Cardiac fibroblast (primary cell): ENCODE measurements at regions not wholly inside any gene's neighbourhood (a gene's known extent, or its start where the extent isn't known, plus 50 kb on each side); places are given as distances from the start of the nearest gene placed in this dataset.

Experiments used
- DNase-seq, 2 donors: peaks; one replicate each; pipeline versions ENCODE4 v3.0.0 to v3.0.0-alpha.2; 2010; ENCODE audit warnings: low read depth in 2 of 2
- H3K4me3 ChIP-seq, 2 donors: replicated peaks in 1 of 2; 1 replicate in 1 of 2; 2 replicates in 1 of 2; pipeline ENCODE4 v1.5.1; 2011; ENCODE audit warnings: low read depth in 2 of 2, low read length in 2 of 2, mild to moderate bottlenecking in 2 of 2, moderate library complexity in 1 of 2
- TF ChIP-seq, protein P1 (sequence below): IDR thresholded peaks from one replicate; pipeline ENCODE4 v1.5.1; 2011; ENCODE audit warnings: low read depth, mild to moderate bottlenecking, low read length, inconsistent platforms

DNA sequence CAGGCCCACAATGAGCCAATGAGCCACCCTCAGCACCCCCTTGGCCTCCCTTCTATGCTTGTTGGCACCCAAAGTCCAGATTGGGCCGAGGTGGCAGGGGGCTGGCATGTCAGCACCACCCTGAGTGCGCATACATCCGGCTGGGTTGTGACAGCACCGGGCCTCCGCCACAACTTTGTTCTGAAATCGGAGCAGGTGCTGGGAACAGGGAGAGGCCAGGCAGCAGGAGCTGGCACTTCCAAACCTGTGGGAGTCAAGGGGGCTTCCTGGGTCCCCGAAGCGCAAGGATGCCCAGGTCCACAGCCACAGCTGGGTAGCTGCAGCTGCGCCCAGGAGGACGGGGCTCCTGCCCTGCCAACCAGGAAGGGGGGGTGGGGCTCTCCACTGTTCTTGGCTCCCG lies 1911.9 kb upstream of the WWC1 start:
- no peak overlapping the region for H3K4me3 ChIP-seq
- no peak for DNase-seq

DNA sequence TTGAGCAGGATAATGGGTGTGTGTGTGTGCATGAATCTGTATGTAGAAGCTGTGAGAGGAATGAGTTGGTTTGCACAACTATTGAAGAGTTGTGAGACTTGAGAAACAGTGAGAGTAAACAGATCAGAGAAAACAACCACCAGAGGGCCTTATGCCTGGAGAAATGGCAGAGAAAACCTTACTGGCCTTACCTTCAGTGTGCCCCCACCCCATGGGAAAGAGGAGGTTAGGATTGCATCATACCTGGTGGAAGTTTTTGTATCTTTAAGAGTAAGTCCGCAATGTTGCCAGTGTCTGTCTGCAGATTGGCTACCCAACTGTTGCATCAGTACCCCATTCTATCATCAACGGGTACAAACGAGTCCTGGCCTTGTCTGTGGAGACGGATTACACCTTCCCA lies 1909.4 kb upstream of the WWC1 start:
- DNase-seq = no peak
- TF ChIP-seq, protein P1, sequence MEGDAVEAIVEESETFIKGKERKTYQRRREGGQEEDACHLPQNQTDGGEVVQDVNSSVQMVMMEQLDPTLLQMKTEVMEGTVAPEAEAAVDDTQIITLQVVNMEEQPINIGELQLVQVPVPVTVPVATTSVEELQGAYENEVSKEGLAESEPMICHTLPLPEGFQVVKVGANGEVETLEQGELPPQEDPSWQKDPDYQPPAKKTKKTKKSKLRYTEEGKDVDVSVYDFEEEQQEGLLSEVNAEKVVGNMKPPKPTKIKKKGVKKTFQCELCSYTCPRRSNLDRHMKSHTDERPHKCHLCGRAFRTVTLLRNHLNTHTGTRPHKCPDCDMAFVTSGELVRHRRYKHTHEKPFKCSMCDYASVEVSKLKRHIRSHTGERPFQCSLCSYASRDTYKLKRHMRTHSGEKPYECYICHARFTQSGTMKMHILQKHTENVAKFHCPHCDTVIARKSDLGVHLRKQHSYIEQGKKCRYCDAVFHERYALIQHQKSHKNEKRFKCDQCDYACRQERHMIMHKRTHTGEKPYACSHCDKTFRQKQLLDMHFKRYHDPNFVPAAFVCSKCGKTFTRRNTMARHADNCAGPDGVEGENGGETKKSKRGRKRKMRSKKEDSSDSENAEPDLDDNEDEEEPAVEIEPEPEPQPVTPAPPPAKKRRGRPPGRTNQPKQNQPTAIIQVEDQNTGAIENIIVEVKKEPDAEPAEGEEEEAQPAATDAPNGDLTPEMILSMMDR = no peak
- no peak overlapping the region for H3K4me3 ChIP-seq

More for the DNA sequence above, 1911.9 kb upstream of the WWC1 start:
- TF ChIP-seq, protein P1 = no peak

DNA sequence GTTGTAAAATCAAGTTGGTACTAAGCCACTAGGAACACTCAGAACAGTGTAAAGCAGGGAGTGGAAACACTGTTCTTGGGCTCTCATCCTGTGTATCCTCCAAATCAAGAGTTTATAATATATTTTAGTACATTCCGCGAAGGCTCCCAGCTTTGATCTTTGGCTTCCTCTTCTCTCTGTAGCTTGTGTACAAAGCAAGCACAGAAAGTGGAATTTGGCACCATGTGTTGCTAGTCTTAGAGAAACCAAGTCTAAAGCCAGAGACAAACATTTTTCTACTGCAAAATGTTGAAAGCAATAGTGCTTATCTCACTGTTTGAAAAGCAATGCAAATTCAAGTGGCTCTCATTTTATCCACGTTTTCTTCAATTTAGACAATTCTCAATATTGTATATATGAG lies 1893.3 kb upstream of the WWC1 start:
- no peak for DNase-seq
- no peak overlapping the region for H3K4me3 ChIP-seq
- TF ChIP-seq, protein P1 = no peak

DNA sequence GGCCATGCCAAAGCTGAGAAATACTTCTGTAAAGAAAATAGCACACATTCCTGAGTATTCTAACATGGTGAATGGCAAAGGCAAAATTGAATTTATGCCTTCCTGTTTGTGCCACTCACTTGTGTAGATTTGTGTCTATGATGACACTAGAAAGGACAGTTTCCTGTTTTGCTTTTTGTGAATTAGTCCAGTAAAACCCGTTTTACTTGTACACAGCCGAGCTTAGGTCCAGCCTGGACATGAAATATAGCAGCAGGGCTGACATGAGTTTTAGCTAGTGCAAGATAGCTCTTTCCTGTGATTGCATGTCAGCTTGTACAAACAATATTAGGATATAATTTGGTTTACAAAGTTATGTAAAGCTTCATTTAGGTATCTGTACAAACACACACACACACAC lies 1891.7 kb upstream of the WWC1 start:
- no peak overlapping the region for H3K4me3 ChIP-seq
- TF ChIP-seq, protein P1 = no peak
- DNase-seq = no peak

DNA sequence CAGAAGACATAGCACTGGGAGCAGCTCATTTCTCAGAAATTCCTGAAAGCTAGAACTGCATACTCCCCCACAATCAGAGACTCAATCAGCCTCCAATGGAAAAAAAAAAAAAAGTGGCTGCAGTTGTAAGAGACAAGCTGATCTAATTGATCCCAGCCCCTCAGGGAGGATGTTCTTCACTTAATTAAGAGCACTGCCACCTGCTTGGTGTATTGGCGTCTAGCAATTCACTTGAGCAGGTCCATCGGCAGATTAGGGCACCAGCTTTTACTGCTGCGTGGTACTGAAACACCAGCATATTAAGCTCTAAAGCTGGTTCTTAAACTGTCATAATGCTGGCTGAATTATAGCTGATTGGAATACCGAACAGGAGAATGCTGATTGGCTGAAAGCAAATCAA lies 1890.1 kb upstream of the WWC1 start:
- no peak for DNase-seq
- no peak overlapping the region for H3K4me3 ChIP-seq
- TF ChIP-seq, protein P1 = no peak

DNA sequence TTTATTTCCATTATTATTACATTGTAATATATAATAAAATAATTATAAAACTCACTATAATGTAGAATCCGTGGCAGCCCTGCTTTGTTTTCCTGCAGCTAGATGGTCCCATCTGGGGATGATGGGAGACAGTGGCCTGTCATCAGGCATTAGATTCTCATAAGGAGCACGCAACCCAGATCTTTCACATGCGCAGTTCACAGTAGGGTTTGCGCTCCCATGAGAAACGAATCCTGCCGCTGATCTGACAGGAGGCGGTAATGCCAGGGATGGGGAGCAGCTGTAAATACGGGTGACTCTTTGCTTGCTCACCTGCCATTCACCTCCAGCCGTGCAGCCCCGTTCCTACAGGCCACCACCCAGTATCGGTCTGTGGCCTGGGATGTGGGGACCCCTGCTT lies 1879.3 kb upstream of the WWC1 start:
- TF ChIP-seq, protein P1 = no peak
- DNase-seq = no peak
- no peak overlapping the region for H3K4me3 ChIP-seq

DNA sequence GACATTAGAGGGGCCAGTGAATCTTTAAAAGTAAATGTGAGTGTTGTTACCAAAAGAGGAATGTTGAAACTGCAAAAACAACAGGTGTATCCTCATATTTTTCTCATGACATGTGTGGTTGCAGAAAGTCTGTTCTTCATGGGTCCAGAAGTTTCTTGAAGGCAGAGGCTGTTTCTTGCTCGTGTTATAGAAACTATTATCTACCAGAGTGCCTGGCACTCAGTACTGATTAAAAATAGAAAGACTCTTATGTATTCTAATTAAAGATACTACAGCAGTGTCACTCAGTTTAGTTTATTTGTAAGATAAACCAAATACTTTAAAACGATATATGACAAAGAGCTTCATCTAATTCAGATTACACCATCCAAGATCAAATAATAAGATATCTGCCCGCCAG lies 1864.2 kb upstream of the WWC1 start:
- no peak overlapping the region for H3K4me3 ChIP-seq
- TF ChIP-seq, protein P1 = no peak
- DNase-seq = no peak
